Left ventricle myocardium inferior (tissue), 1 donor: ENCODE measurements at regions not wholly inside any gene's neighbourhood (a gene's known extent, or its start where the extent isn't known, plus 50 kb on each side); places are given as distances from the start of the nearest gene placed in this dataset.

ENCODE experiments used
- DNase-seq: peaks from one replicate; pipeline ENCODE4 v3.0.0-alpha.2; 2020
- H3K27ac ChIP-seq: fragments of 200-600 bp; replicated peaks from 2 replicates; pipeline ENCODE4 v1.8.0; 2021
- H3K27me3 ChIP-seq: fragments of 200-600 bp; 2 replicates; pipeline ENCODE4 v1.8.0; 2021; ENCODE audit warnings: low read depth
- H3K36me3 ChIP-seq: fragments of 200-600 bp; 2 replicates; pipeline ENCODE4 v1.8.0; 2021
- H3K4me1 ChIP-seq: fragments of 200-600 bp; 2 replicates; pipeline ENCODE4 v1.8.0; 2021
- H3K4me3 ChIP-seq: fragments of 200-600 bp; 2 replicates; pipeline ENCODE4 v1.8.0; 2021; ENCODE audit warnings: mild to moderate bottlenecking, moderate library complexity
- H3K9me3 ChIP-seq: fragments of 200-600 bp; replicated peaks from 2 replicates; pipeline ENCODE4 v1.8.0; 2021
- CTCF ChIP-seq: fragments of 200-600 bp; IDR thresholded peaks from 2 replicates; pipeline ENCODE4 v1.8.0; 2021; ENCODE audit warnings: antibody characterized with exemption, mild to moderate bottlenecking, borderline replicate concordance
- intact Hi-C: fragments of 100-400 bp; cut with micrococcal nuclease; formaldehyde crosslinking; loops from one replicate; pipeline ENCODE4 v1.11.0; 2022
- donor health status: DM: no; HTN: yes; CAD: no; lungs with severe emphysema.

- intact Hi-C loops = no loop called here
- Histone ChIP-seq H3K27me3 (peaks cover 40% of the 10 kb centered on the region), H3K4me1 (no peaks in the 10 kb centered on the region), H3K36me3 (no peaks in the 10 kb centered on the region), H3K27ac (no peak overlapping the region), H3K9me3 (no peaks in the 10 kb centered on the region), H3K4me3 (no peak overlapping the region)
- no peak for TF ChIP-seq CTCF
- DNase-seq = no peak
Observed at GRCh38 chr2:847669-848068, 103.0 kb upstream of the SNTG2 start.

GRCh38 chr2:844715-845114 lies 105.9 kb upstream of the SNTG2 start:
- intact Hi-C loops = no loop called here
- Histone ChIP-seq H3K9me3 (no peaks in the 10 kb centered on the region), H3K27me3 (peaks cover 58% of the 10 kb centered on the region), H3K4me1 (no peaks in the 10 kb centered on the region), H3K36me3 (no peaks in the 10 kb centered on the region), H3K4me3 (no peak overlapping the region), H3K27ac (no peak overlapping the region)
- no peak for TF ChIP-seq CTCF
- no peak for DNase-seq

- Histone ChIP-seq H3K27me3 (peaks cover 68% of the 10 kb centered on the region), H3K27ac (no peak overlapping the region), H3K36me3 (no peaks in the 10 kb centered on the region), H3K9me3 (no peaks in the 10 kb centered on the region), H3K4me3 (no peak overlapping the region), H3K4me1 (no peaks in the 10 kb centered on the region)
- no peak for TF ChIP-seq CTCF
- intact Hi-C loops = no loop called here
- DNase-seq = no peak
Observed at GRCh38 chr2:842151-842803, 108.4 kb upstream of the SNTG2 start.

- TF ChIP-seq CTCF = no peak
- DNase-seq = no peak
- H3K9me3 ChIP-seq = no peaks in the 10 kb centered on the region
Observed at GRCh38 chr2:841036-841435, 109.6 kb upstream of the SNTG2 start.

GRCh38 chr2:834233-834632 lies 116.4 kb upstream of the SNTG2 start:
- H3K9me3 ChIP-seq = no peaks in the 10 kb centered on the region
- intact Hi-C loops = no loop called here
- no peak overlapping the region for H3K27ac ChIP-seq
- no peak for TF ChIP-seq CTCF
- H3K27me3 ChIP-seq = peaks cover 44% of the 10 kb centered on the region
- no peaks in the 10 kb centered on the region for H3K36me3 ChIP-seq
- H3K4me3 ChIP-seq = no peak overlapping the region
- DNase-seq = no peak
- peaks cover 29% of the 10 kb centered on the region for H3K4me1 ChIP-seq

More at GRCh38 chr2:841036-841435, 109.6 kb upstream of the SNTG2 start:
- Histone ChIP-seq H3K4me3 (no peak overlapping the region), H3K27ac (no peak overlapping the region), H3K27me3 (peaks cover 64% of the 10 kb centered on the region), H3K4me1 (no peaks in the 10 kb centered on the region), H3K36me3 (no peaks in the 10 kb centered on the region)
- intact Hi-C loops = no loop called here
